ENCODE measurements at regions not wholly inside any gene's neighbourhood (a gene's known extent, or its start where the extent isn't known, plus 50 kb on each side); places are given as distances from the start of the nearest gene placed in this dataset.
"Not testable (repeated sequence)": the region's sequence is repeated elsewhere in the genome, so short reads cannot be mapped to it uniquely, and the experiment has no call there.

DNA sequence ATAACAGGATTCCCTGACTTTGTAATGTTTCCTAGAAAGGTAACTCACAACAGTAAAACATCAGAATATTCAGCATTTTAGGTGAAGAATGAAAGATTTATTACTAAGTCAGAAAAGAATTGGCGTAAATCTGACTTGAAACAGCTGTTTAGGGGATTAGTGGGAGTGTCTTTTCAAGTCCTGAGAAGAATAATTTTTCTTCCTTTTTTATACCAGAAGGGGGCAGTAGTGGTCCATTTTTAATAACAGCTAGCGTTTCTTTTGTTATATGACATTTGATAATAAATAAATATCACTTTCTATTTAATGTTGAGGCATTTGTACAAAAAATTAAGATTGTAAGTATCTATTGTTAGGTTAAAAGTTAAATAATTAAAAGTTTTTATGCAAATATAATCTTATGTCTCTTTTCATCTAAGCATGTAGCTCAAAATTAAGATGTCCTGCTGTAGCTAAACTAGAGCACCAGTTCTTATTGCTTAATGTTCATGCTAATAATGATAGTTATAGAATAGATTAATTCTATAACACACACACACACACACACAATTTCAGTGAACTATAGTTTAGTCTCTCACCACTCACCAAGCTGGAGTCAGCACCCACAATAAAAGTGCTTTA is 258.7 kb upstream of the ARRDC3 start:
- DNase-seq = peak; percentile 64

DNA sequence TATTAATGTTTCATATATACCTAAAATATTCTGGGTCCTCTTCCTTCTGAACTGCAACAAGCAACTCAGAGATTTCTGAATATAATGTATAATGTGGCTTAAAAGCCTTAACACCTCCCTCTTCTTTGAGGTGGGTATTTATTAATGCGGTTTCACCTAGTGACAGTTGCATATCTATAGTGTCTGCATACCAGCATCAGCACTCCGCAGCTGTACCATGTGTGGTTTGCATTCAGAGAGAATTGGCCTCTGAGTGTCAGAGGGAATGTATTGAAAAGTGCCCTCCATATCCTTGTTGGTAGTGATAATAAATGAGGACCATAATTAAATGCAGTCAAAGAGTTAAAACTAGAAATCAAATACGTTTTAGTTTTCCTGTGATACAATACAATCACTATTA is 256.6 kb upstream of the ARRDC3 start:
- no peak for DNase-seq

DNA sequence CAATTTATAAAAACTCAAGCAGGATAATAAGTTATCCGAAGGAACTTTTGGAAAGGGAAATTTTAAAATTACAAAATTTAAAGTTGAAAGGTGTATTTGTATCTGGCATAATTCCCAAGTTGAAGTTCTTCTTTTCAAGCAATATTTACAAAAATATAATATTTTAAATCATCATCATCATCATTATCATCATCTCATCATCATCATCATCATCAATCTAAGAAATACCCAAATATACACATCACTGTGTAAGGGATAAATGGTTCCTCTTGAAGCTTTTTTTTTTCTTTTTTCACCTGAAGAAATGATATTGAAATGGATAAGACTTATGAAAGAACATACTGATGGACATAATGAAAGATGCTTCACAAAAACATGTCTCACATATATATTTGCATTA is 254.9 kb upstream of the ARRDC3 start:
- DNase-seq = no peak

DNA sequence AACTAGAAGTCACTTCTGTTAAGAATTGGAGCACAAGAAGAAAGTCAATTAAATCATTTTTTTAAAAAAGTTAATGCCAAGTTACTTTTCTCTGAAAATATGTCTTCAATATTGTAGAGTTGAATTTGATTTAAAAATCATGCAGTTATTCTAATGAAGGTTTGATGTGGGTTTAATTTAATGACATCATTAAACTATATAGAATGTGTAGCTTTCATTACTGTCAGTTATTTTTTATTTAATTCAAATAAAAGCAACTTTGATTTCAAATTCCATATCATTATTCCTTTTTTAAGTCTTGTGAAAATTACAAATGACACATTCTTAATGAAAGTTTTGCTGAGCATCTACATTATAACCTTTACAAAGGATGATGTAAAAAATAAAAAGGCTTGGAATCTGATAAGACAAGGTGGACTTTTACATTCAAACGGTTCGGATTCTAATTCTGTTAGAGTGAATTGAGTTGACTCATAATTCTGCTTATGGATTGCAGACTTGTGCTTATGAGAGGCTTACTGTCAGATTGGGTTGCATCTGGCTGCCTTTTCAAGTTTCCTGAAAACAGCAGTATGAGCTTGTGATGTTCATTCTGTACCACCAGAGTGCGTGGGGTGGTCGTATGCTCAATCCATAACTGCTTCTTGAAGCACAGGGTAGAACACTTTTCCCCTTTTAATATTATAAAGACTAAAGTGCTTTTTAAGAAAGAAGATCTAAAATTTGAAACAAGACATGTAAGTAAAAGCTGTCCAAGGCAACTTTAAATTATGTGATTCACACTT is 253.0 kb upstream of the ARRDC3 start:
- DNase-seq = no peak

DNA sequence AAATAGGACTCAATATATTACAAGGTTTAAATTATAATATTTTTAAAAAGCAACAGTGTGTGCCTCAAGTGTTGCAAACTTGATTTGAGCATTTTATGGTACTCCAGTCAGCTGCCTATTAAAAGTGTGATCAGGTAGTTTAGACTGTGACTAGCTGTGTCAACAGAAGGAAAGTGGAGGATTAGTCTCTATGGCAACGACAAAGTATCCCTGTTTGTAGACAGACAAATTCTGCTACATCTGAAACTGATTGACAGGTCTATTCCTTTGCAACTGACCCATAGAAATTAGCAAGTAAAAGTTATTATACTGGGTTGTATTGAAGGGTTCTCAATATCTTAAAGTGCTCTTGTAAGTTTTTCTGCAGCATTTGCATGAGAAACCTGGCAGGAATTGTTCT is 249.8 kb upstream of the ARRDC3 start:
- no peak for DNase-seq

DNA sequence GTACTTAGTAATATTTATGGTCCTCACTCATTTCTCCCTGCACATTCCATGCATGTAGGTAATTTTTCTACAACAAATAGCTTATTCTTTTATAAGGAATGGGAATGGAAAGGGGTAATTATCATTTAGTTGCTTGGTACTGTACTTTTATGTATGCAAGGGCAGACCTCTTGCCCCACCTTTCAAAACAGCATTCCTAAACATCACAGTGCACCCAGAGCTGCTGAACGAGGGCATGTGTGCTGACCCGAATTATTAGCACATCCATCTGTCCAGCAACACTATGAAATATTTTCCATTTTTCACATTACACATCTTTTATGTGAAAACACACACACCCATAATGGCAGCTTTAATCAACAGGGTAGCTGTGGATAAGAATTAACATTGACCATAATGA is 228.6 kb upstream of the ARRDC3 start:
- DNase-seq = no peak

DNA sequence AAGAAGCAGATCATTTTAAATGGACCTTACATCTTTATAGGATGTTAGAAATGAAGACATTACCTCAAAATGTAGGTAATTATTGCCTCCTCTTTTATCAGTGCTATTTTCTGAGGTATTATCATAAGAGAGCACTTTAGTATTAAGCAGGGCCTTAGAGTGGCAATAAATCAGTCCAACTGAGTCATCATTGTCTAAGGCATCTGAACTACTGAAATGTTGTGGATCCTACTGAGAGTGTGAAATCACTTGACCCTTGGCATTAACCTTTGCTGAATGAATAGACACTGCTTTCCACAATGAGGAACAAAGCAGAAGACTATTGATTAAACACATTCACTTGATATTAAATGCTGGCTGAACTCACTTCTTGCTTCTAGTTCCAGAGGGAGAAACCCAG is 224.6 kb upstream of the ARRDC3 start:
- DNase-seq = no peak

DNA sequence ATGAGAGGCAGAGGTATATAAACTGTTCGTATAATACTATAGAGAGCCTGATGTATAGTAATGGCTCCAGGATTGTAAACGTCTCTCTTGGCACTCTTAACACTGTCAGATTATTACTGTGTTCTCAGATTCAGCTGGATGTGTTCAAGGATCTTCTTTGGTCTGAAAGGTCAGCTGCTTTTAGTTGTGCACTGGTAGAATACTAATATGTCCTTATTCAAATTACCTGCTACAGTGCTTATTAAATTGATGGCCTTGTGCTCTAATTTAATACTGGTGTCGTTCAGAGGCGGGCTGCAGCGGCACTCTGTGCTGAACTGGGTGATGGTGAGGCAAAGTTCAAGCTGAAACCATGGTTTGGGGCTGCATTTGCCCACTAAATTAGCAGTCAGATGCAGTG is 216.7 kb upstream of the ARRDC3 start:
- DNase-seq = no peak

DNA sequence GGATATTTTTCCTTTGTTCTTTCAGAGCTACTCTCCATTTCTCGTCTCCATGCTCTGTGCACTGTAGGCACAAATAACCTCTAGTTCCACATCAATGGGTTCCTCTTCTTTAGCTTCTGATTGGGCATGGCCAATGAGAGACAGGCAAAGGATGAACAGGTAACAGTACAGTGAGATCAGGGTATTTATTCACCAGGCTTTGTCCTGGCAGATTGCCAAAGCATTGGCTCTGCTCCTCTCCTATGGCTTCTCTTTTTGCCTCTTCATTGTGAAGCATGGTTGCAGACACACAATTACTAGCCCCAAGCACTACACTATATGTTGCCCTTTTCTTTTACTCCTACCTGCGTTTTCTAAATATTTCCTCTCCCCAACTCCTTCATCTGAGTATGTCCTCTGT is 215.1 kb upstream of the ARRDC3 start:
- DNase-seq = no peak

DNA sequence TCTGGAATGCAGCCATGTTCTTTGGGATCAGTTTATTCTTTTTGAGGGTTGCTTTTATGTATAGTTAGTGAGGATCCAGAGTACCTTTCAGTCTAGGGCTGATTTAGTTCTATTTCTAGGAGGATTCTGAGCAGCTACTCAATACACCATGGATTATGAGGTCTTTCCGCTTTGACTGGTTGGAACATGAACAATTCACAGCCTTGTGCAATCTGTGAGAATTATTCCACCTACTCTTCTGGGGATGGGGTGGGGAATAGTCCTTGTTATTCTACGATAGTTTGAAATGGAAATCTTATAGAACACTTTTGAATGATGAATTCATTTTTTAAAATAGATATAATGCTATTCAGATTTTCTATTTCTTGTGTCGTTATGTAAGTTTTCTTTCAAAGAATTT is 212.3 kb upstream of the ARRDC3 start:
- no peak for DNase-seq

DNA sequence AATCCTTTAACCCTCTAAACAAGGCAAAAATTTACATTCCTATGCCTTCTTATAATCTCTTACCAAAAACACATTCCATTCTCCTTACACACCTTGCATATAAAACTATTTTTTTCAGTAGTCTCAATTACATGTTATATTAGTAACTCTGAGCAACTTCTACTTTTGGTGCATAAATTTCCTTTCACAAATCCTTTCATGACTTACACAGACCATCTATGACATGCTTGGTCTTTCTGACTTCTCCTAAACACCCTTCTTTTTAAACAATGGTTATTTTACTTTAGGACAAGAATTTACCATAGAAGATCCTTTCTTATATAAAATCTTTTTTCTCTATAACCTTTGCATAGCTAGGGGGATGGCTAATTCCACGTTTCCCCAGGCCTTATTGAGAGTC is 208.0 kb upstream of the ARRDC3 start:
- DNase-seq = no peak

DNA sequence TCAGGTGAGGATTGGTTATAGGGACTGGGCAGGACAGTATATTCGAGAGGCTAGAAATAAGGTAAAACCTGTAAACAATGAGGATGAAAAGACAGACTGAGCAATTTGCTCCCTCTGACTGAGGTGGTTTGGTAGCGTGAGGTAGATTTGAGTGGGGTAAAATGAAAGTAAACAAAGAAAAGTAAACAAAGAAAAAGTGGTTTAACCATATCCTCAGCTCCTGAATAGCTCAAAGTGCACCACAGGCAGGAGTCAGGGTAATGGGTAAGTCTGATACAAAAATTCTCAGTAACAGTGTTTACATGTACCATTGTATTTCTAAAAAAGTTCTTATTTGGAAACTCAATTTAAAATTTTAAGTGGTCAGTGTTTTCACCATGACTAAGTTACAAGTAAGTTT is 203.1 kb upstream of the ARRDC3 start:
- no peak for DNase-seq

DNA sequence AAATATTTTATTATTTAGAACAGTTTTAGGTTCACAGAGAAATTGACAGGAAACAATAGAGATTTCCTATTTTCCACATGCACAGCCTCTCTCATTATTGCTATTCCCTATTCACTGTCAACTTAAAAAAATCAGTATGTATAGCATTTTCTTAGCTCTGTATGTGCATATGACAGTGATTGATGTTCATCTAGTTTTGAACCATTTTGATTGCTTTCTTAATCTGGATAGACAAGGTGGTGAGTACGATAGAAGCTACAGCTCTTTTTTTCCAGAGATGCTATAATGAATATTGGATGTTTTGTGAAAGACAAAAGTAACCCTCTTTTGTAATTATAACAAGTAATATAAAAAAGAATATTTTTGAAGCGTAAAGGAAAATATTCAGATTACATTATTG is 201.2 kb upstream of the ARRDC3 start:
- DNase-seq = no peak

DNA sequence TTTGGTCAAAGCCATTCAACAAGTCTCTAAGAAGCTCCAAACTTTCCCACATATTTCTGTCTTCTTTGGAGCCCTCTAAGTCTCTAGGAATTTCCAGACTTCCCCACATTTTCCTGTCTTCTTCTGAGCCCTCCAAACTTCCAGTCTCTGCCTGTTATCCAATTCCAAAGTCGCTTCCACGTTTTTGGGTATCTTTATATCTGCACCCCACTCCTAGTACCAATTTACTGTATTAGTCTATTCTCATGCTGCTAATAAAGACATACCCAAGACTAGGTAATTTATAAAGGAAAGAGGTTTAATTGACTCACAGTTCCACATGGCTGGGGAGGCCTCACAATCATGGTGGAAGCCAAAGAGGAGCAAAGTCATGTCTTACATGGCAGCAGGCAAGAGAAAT is 182.9 kb upstream of the ARRDC3 start:
- not testable (repeated sequence) for DNase-seq

DNA sequence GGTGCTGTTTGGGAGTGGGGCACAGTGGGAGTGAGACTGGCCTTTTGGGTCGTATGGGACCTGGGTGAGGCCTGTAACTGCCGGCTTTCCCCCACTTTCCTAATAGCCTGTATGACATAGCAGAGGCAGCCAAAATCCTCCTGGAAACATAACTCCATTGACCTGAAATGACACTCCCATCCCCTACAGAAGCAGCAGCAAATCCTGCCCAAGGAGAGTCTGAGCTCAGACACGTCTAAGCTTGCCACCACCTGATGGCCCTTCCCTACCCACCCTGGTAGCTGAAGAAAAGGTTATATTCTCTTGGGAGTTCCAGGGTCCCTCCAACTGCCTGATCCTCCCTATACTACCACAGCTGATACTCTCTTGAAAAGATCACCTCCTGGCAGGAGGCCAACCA is 179.8 kb upstream of the ARRDC3 start:
- DNase-seq = no peak

DNA sequence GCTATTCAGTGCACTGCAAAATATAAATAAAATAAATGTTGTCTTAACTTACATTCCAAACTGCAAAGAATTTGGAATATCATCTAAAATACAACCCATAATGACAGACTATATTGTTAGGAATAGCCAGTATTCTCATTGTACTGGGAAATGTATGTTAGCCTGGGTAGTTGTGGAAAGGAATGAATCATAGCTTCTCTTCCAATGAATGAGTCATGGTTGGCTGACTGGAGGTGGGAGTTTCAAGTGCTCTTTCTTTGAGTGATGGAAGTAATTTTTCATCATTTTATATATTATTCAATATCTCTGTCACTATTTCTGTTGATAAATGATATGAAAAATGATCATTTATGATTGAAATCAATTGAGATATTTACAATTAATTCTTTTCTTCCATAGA is 158.6 kb upstream of the ARRDC3 start:
- peak; percentile 33 for DNase-seq

DNA sequence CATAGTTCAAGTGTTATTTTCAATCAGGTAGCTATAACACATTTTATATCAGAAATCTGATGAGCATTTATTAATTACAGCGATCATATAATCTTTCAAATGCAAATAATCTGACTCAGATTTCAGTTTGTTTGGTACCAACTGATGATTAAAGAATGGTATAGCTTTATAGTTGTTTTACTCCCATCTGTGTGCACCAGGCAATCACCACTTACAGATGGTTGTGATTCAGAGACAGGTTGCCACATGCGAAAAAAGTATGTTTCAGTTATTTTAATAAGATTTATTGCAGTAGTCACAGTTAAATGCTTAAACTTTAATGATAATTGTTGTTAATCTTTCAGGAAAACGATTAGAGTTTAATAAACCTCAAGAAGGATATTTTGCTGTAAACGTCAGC is 155.1 kb upstream of the ARRDC3 start:
- DNase-seq = no peak

DNA sequence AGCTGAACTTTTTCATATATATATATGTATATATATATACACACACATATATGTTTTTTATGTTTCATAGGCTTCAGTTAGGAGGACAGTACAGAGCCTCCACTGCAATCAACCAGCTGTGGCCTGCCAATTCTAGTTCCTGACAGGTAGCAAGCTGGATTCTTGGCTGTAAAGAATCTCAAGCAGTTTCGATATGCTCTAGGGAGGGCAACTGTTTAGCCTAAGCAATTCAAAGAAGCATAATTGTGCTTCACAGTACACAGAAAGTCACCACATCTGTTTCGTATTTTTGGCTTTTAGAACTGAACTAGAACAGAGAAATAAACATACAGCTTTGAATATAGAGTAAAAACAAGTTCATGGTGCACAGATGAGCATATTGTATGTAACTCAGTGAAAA is 152.4 kb upstream of the ARRDC3 start:
- DNase-seq = no peak

DNA sequence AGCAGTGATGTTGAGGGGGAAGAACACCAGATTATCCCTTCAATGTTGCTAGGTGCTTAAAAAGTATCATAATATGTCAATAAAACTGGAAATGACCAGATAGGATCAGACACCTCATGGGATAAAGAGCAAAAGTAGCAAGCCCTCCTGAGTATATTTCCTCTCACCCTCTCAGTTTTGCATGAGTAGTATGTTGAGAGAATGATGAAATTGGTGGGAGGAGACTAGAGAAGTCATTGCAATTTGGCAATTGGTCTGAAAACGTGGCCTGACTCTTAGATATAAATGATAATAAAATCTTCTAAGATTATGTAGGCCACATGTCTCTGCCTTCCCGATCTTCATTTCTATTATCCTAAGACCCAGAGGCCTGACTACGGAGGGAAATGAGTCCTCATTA is 151.2 kb upstream of the ARRDC3 start:
- DNase-seq = no peak

DNA sequence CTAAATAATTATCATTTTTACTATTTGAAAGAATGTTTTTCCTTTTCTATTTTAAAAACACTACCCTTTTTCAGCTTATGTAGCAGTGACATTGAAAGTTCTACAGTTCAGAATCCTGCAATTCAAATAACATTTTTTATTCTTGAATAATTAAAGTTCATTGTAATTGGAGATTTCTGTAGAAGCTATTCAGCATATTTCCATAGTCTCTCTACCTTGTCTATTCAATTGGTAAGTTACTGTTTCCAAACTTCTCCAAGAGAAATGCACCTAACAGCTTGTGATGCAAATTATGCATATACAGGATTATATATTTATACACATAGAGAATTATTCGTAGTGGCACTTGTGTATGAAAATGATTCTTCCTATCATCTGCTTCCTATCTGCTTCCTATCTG is 149.7 kb upstream of the ARRDC3 start:
- no peak for DNase-seq

DNA sequence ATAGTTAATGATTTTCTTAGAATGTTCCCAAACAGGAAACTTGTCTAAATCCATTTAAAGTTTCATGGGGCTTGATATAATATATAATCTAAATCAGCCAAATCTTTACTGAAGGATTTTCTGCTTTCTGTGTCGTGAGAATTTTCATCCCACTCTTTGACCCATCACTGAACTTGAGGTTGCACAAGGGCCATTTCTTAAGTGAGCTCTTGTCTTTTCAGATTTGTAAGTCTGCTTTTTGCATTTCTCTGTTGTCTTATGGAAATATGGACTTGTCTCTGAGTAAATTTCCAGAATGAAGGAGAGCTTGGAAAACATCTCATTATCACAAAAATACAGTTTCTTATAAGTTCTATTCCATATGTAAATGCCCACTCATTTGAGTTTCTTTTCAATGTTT is 149.2 kb upstream of the ARRDC3 start:
- DNase-seq = no peak

DNA sequence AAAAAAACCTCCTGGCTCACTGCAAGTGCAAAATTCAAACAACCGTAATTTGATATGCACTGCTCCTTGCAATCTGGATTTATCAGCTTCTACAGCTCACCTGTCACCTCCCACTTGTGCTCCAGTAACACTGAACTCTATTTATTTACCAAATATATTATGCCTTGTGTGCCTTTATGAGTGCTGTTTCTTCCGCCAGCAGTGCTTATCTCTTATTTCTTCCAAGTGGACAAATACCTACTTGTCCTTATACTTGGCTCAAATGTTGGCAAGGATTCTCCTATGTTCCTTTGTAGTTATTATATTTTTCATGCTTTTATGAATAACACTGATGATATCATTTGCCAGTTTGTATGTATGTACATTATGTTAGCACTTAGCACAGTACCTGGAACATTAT is 145.7 kb upstream of the ARRDC3 start:
- no peak for DNase-seq

DNA sequence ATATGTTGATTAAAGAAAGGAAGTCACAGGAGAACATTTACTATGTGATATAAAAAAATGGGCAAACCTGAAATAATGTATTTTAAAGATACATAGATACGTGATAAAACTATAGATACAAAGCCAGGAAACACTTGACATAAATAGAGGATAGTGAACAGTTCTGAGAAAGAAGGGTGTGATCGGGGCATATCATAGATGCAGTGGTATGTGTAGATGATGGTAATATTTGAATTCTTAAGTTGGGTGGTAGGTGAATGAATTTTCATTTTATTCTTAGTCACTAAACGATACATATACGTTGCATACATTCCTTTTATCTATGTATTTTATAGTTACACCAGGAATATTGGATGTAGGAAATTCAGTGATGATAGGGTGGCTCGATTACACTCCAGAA is 138.7 kb upstream of the ARRDC3 start:
- no peak for DNase-seq

DNA sequence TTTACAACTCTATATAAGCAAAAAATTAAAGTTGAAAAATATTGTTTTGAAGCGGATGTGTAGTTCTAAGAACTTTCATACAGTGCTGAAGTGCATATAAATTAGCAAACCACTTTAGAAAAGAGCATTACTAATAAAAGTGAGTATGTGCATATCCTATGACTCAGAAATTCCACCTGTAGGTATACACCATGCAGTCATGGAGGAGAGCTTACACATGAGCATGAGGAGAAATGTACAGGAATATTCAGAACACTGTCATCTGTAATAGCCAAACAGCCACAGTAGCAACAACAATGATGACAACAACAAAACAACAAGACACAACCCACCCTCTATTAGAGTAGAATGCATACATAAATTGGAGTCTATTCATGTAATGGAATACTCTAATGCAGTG is 138.2 kb upstream of the ARRDC3 start:
- DNase-seq = no peak

DNA sequence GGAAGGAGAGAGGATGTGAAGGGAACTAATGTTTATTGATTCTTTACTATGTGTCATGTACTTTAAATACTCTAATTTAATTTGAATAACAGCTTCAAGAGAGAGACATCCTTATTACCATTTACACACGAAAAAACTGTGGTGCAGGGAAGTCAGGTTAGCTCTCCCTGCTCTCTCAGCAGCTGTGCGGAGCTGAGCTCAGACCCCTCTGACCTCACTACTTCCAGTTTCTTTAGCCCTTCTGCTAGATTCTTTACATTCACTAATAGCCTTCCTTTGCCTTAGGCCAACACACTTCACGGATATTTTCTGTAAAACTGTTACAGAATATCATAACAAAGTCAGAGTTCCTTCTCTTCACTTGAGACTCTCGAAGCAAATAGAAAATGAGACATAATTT is 131.3 kb upstream of the ARRDC3 start:
- DNase-seq = no peak
